SK-N-SH treated with all-trans-retinoic acid at 6 μM for 48 hours (cell line): ENCODE measurements at regions not wholly inside any gene's neighbourhood (a gene's known extent, or its start where the extent isn't known, plus 50 kb on each side); places are given as distances from the start of the nearest gene placed in this dataset.
"Not testable (repeated sequence)": the region's sequence is repeated elsewhere in the genome, so short reads cannot be mapped to it uniquely, and the experiment has no call there.

Source experiments
- ISL1 ChIP-seq: fragments of 250-450 bp; sonication (Bioruptor Pico); IDR thresholded peaks from 2 replicates; pipeline ENCODE4 v2.1.2; 2022; ENCODE audit warnings: mild to moderate bottlenecking, moderate library complexity
- OSR1 ChIP-seq: fragments of 250-450 bp; sonication (Bioruptor Pico); IDR thresholded peaks from 2 replicates; pipeline ENCODE4 v1.8.0; 2022; ENCODE audit warnings: moderate library complexity, mild to moderate bottlenecking, inconsistent platforms
- PPARA ChIP-seq: fragments of 250-450 bp; sonication (Bioruptor Pico); IDR thresholded peaks from 2 replicates; pipeline ENCODE4 v1.5.0; 2020; ENCODE audit warnings: mild to moderate bottlenecking, borderline replicate concordance
- SNAI2 ChIP-seq: fragments of 250-450 bp; sonication (Bioruptor Pico); IDR thresholded peaks from 2 replicates; pipeline ENCODE4 v1.5.0; 2020; ENCODE audit warnings: mild to moderate bottlenecking, moderate library complexity
- ZFP3 ChIP-seq: fragments of 250-450 bp; sonication (Bioruptor Pico); IDR thresholded peaks from 2 replicates; pipeline ENCODE4 v1.5.0; 2020; ENCODE audit warnings: mild to moderate bottlenecking, moderate library complexity
- ZNF8 ChIP-seq: fragments of 450-650 bp; formaldehyde crosslinking; IDR thresholded peaks from 2 replicates; pipeline ENCODE4 v1.5.0; 2020; ENCODE audit warnings: mild to moderate bottlenecking, moderate library complexity
- TF ChIP-seq, protein P1 (sequence below): fragments of 250-450 bp; sonication (Bioruptor Pico); IDR thresholded peaks from 2 replicates; pipeline ENCODE4 v1.8.0; 2020; ENCODE audit warnings: mild to moderate bottlenecking, moderate library complexity, borderline replicate concordance
- TF ChIP-seq, protein P2 (sequence below): fragments of 250-450 bp; sonication (Bioruptor Pico); IDR thresholded peaks from 2 replicates; pipeline ENCODE4 v1.5.1; 2021; ENCODE audit warnings: mild to moderate bottlenecking, moderate library complexity

DNA sequence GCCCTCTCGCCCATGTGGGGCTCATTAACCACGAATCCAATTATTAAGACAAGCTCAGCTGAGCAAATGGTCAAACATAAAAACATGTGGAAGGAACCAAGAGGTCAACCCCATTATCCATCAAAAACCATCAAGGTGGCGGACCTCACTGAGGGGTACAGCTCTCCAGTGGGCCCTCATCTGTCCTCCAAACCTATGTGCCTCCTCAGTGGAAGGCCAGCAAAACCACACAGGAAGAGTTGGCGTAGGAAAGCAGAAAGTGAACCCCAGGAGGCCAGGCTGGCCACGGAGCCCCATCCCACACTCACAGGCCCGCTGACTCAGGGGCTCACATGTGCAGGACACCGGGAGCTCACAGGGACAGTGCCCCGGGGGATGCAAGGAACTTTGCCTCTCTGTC, 66.5 kb upstream of the CLEC6A start:
- TF ChIP-seq SNAI2 (CRISPR knock-in tag); ISL1; PPARA; ZNF8 (CRISPR knock-in tag); OSR1 (CRISPR knock-in tag); ZFP3: not testable (repeated sequence)
- TF ChIP-seq, protein P1, sequence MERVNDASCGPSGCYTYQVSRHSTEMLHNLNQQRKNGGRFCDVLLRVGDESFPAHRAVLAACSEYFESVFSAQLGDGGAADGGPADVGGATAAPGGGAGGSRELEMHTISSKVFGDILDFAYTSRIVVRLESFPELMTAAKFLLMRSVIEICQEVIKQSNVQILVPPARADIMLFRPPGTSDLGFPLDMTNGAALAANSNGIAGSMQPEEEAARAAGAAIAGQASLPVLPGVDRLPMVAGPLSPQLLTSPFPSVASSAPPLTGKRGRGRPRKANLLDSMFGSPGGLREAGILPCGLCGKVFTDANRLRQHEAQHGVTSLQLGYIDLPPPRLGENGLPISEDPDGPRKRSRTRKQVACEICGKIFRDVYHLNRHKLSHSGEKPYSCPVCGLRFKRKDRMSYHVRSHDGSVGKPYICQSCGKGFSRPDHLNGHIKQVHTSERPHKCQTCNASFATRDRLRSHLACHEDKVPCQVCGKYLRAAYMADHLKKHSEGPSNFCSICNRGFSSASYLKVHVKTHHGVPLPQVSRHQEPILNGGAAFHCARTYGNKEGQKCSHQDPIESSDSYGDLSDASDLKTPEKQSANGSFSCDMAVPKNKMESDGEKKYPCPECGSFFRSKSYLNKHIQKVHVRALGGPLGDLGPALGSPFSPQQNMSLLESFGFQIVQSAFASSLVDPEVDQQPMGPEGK (CRISPR knock-in tag), result not testable (repeated sequence)
- TF ChIP-seq, protein P2, sequence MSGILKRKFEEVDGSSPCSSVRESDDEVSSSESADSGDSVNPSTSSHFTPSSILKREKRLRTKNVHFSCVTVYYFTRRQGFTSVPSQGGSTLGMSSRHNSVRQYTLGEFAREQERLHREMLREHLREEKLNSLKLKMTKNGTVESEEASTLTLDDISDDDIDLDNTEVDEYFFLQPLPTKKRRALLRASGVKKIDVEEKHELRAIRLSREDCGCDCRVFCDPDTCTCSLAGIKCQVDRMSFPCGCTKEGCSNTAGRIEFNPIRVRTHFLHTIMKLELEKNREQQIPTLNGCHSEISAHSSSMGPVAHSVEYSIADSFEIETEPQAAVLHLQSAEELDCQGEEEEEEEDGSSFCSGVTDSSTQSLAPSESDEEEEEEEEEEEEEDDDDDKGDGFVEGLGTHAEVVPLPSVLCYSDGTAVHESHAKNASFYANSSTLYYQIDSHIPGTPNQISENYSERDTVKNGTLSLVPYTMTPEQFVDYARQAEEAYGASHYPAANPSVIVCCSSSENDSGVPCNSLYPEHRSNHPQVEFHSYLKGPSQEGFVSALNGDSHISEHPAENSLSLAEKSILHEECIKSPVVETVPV (CRISPR knock-in tag), result not testable (repeated sequence)
